HUES64 (cell line): ENCODE measurements at regions not wholly inside any gene's neighbourhood (a gene's known extent, or its start where the extent isn't known, plus 50 kb on each side); places are given as distances from the start of the nearest gene placed in this dataset.

Source experiments
- H3K27ac ChIP-seq: 2 replicates; pipeline ENCODE4 v1.7.0; 2013; ENCODE audit warnings: low read depth, low read length, inconsistent platforms
- H3K27me3 ChIP-seq: 2 replicates; pipeline ENCODE4 v1.6.1; 2013; ENCODE audit warnings: mild to moderate bottlenecking, low read length; ENCODE audit not compliant: insufficient read depth
- H3K36me3 ChIP-seq: 2 replicates; pipeline ENCODE4 v1.6.1; 2013; ENCODE audit warnings: mild to moderate bottlenecking, low read length; ENCODE audit not compliant: insufficient read depth
- H3K4me1 ChIP-seq: 2 replicates; pipeline ENCODE4 v1.6.1; 2013; ENCODE audit warnings: mild to moderate bottlenecking, low read length, moderate library complexity; ENCODE audit not compliant: insufficient read depth
- H3K4me3 ChIP-seq: 2 replicates; pipeline ENCODE4 v1.5.1; 2013; ENCODE audit warnings: mild to moderate bottlenecking, low read length, moderate library complexity
- H3K9ac ChIP-seq: 2 replicates; pipeline ENCODE4 v1.6.1; 2013; ENCODE audit warnings: mild to moderate bottlenecking, low read depth, low read length
- H3K9me3 ChIP-seq: 2 replicates; pipeline ENCODE4 v1.6.1; 2013; ENCODE audit warnings: low read depth, low read length; ENCODE audit not compliant: insufficient read depth
- WGBS: fragments of 150-250, 120-280 bp; methylation state at CpG from one replicate; pipeline ENCODE4 v1.1.7; 2013; ENCODE audit warnings: missing lambda C conversion rate; 5-methylcytosine and 5-hydroxymethylcytosine counted together

GRCh38 chr18:22355598-22355997 lies 62.1 kb downstream of the CTAGE1 start:
- WGBS = 90% methylated on average over 6 of the region's 6 CpGs
- Histone ChIP-seq H3K9me3 (no peaks in the 10 kb centered on the region), H3K4me3 (no peak overlapping the region), H3K4me1 (no peaks in the 10 kb centered on the region), H3K9ac (no peak overlapping the region), H3K27ac (no peak overlapping the region), H3K36me3 (no peaks in the 10 kb centered on the region), H3K27me3 (peaks cover 65% of the 10 kb centered on the region)

- WGBS = 88% methylated on average over 6 of the region's 6 CpGs
- Histone ChIP-seq H3K9ac (no peak overlapping the region), H3K27me3 (peaks cover 70% of the 10 kb centered on the region), H3K4me3 (no peak overlapping the region), H3K27ac (no peak overlapping the region), H3K4me1 (no peaks in the 10 kb centered on the region), H3K9me3 (no peaks in the 10 kb centered on the region), H3K36me3 (no peaks in the 10 kb centered on the region)
These were observed 62.6 kb downstream of the CTAGE1 start for GRCh38 chr18:22355069-22355468.

GRCh38 chr18:22349966-22350365 lies 67.7 kb downstream of the CTAGE1 start:
- peaks cover 97% of the 10 kb centered on the region for H3K27me3 ChIP-seq

GRCh38 chr18:22349317-22349898 lies 68.3 kb downstream of the CTAGE1 start:
- H3K36me3 ChIP-seq = no peaks in the 10 kb centered on the region
- no peak overlapping the region for H3K9ac ChIP-seq
- H3K27ac ChIP-seq = no peak overlapping the region
- peak overlapping the region; percentile 43 for H3K4me3 ChIP-seq
- no peaks in the 10 kb centered on the region for H3K9me3 ChIP-seq
- peaks cover 97% of the 10 kb centered on the region for H3K27me3 ChIP-seq
- H3K4me1 ChIP-seq = peaks cover 26% of the 10 kb centered on the region
- 35% methylated on average over 11 of the region's 11 CpGs for WGBS

More at GRCh38 chr18:22349966-22350365, 67.7 kb downstream of the CTAGE1 start:
- no peak overlapping the region for H3K9ac ChIP-seq
- H3K36me3 ChIP-seq = no peaks in the 10 kb centered on the region
- no peak overlapping the region for H3K27ac ChIP-seq
- H3K4me3 ChIP-seq = no peak overlapping the region
- H3K4me1 ChIP-seq = peaks cover 26% of the 10 kb centered on the region
- no peaks in the 10 kb centered on the region for H3K9me3 ChIP-seq
- 87% methylated on average over 6 of the region's 8 CpGs for WGBS

GRCh38 chr18:22348521-22349316 lies 69.0 kb downstream of the CTAGE1 start:
- peaks cover 97% of the 10 kb centered on the region for H3K27me3 ChIP-seq
- peak overlapping the region; percentile 43 for H3K4me3 ChIP-seq

GRCh38 chr18:22347606-22348511 lies 69.9 kb downstream of the CTAGE1 start:
- peak overlapping the region; percentile 43 for H3K4me3 ChIP-seq
- 8% methylated on average over 21 of the region's 26 CpGs for WGBS
- H3K27me3 ChIP-seq = peaks cover 97% of the 10 kb centered on the region
- H3K9me3 ChIP-seq = no peaks in the 10 kb centered on the region
- no peak overlapping the region for H3K9ac ChIP-seq
- H3K36me3 ChIP-seq = no peaks in the 10 kb centered on the region
- peaks cover 26% of the 10 kb centered on the region for H3K4me1 ChIP-seq
- no peak overlapping the region for H3K27ac ChIP-seq

More at GRCh38 chr18:22348521-22349316, 69.0 kb downstream of the CTAGE1 start:
- under 1% methylated on average over 84 of the region's 85 CpGs for WGBS
- H3K4me1 ChIP-seq = peaks cover 26% of the 10 kb centered on the region
- no peak overlapping the region for H3K9ac ChIP-seq
- H3K9me3 ChIP-seq = no peaks in the 10 kb centered on the region
- no peaks in the 10 kb centered on the region for H3K36me3 ChIP-seq
- no peak overlapping the region for H3K27ac ChIP-seq

- peaks cover 26% of the 10 kb centered on the region for H3K4me1 ChIP-seq
- H3K27me3 ChIP-seq = peaks cover 89% of the 10 kb centered on the region
- H3K9ac ChIP-seq = no peak overlapping the region
These were observed 70.6 kb downstream of the CTAGE1 start for GRCh38 chr18:22346953-22347605.

GRCh38 chr18:22346401-22346952 lies 71.2 kb downstream of the CTAGE1 start:
- peaks cover 83% of the 10 kb centered on the region for H3K27me3 ChIP-seq
- no peak overlapping the region for H3K9ac ChIP-seq
- no peaks in the 10 kb centered on the region for H3K9me3 ChIP-seq
- H3K4me1 ChIP-seq = peaks cover 26% of the 10 kb centered on the region
- no peaks in the 10 kb centered on the region for H3K36me3 ChIP-seq
- 36% methylated on average over 2 of the region's 2 CpGs for WGBS
- H3K27ac ChIP-seq = no peak overlapping the region
- H3K4me3 ChIP-seq = peak overlapping the region; percentile 23

More at GRCh38 chr18:22346953-22347605, 70.6 kb downstream of the CTAGE1 start:
- no peaks in the 10 kb centered on the region for H3K36me3 ChIP-seq
- no peaks in the 10 kb centered on the region for H3K9me3 ChIP-seq
- peak overlapping the region; percentile 23 for H3K4me3 ChIP-seq
- no peak overlapping the region for H3K27ac ChIP-seq
- 6% methylated on average over 12 of the region's 15 CpGs for WGBS

GRCh38 chr18:22345718-22346117 lies 72.0 kb downstream of the CTAGE1 start:
- Histone ChIP-seq H3K4me1 (peaks cover 26% of the 10 kb centered on the region), H3K36me3 (no peaks in the 10 kb centered on the region), H3K9ac (no peak overlapping the region), H3K27me3 (peaks cover 77% of the 10 kb centered on the region), H3K4me3 (no peak overlapping the region), H3K27ac (no peak overlapping the region), H3K9me3 (no peaks in the 10 kb centered on the region)
- 86% methylated on average over 2 of the region's 2 CpGs for WGBS

GRCh38 chr18:22344908-22345670 lies 72.6 kb downstream of the CTAGE1 start:
- Histone ChIP-seq H3K27me3 (peaks cover 71% of the 10 kb centered on the region), H3K4me1 (peaks cover 26% of the 10 kb centered on the region), H3K27ac (no peak overlapping the region), H3K9me3 (no peaks in the 10 kb centered on the region), H3K36me3 (no peaks in the 10 kb centered on the region), H3K9ac (no peak overlapping the region), H3K4me3 (no peak overlapping the region)
- WGBS = 75% methylated on average over 2 of the region's 3 CpGs
